ENCODE measurements at regions not wholly inside any gene's neighbourhood (a gene's known extent, or its start where the extent isn't known, plus 50 kb on each side); places are given as distances from the start of the nearest gene placed in this dataset.

DNA sequence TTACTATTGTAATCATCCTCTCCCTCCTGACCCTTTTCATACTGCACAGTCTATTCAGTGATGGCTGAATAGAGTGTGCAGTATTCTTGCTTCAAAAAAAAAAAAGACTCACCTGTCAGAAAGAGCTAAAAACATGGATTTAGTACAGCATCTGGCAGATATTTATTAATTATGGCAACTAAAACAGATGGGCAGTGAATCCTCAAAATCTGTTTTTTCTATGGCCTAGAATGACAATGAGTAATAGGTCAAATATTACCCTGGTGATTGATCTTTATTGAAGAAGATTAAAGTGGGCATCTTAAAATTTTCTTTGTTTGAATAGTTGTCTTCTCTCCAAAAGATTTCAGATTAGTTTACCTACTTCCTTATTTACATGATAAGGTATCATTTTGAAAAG lies 543.6 kb downstream of the FOXG1 start:
- Histone ChIP-seq H3K27ac (ENCODE audit: low read depth, low read length) (no peak overlapping the region), H3K9me3 (ENCODE audit: control insufficient read depth, insufficient read depth, low read length) (no peaks in the 10 kb centered on the region), H3K27me3 (ENCODE audit: control insufficient read depth, insufficient read depth, low read length) (no peaks in the 10 kb centered on the region), H3K4me1 (ENCODE audit: control insufficient read depth, insufficient read depth, low read length) (no peaks in the 10 kb centered on the region), H3K36me3 (ENCODE audit: control insufficient read depth, insufficient read depth, low read length) (no peaks in the 10 kb centered on the region), H3K4me3 (ENCODE audit: low read depth, low read length) (no peak overlapping the region)
- no peak for DNase-seq (ENCODE audit: low read depth in 4 of 6, low spot score in 6 of 6)

DNA sequence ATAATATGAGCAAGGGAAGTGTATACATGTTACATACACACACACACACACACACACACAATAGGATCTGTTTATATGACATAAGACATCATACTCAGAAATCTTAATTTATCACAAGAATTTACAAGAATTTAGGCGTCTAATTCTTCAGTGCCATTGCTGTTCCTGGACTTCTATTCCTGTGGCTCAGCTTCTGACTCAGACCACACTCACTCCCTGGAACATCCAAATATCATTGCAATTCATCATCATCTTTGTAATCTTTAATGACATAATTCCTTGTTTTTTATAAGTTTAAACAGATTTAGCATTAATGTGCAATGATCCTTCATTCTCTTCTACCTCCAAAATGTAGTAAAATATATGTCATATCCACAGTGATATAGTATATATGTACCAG lies 544.2 kb downstream of the FOXG1 start:
- H3K4me3 ChIP-seq (ENCODE audit: low read depth, low read length) = no peak overlapping the region
- 100% methylated on average over 1 of the region's 1 CpG for WGBS (ENCODE audit: insufficient coverage)
- H3K4me1 ChIP-seq (ENCODE audit: control insufficient read depth, insufficient read depth, low read length) = no peaks in the 10 kb centered on the region
- no peak overlapping the region for H3K27ac ChIP-seq (ENCODE audit: low read depth, low read length)
- H3K9me3 ChIP-seq (ENCODE audit: control insufficient read depth, insufficient read depth, low read length) = no peaks in the 10 kb centered on the region
- no peak for DNase-seq (ENCODE audit: low read depth in 4 of 6, low spot score in 6 of 6)
- H3K36me3 ChIP-seq (ENCODE audit: control insufficient read depth, insufficient read depth, low read length) = no peaks in the 10 kb centered on the region
- H3K27me3 ChIP-seq (ENCODE audit: control insufficient read depth, insufficient read depth, low read length) = no peaks in the 10 kb centered on the region

DNA sequence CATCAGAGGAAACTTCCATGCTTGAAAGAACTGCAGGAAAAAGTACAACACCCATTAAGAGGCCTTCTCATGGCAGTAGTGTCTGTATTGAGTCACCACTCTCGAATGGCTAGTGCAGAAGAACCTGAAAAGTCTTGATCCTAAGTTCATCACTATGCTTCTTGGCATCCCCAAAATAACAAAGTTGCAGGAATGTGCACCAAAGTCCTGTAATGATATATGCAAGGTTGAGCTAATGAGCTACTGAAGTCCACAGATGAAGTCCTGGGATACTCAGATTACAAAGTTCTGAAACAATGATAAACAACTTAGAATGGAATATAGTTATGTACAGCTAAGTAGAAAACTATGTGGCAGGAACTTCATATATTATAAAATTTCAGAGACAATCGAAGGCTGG lies 545.4 kb downstream of the FOXG1 start:
- H3K27me3 ChIP-seq (ENCODE audit: control insufficient read depth, insufficient read depth, low read length) = no peaks in the 10 kb centered on the region
- H3K36me3 ChIP-seq (ENCODE audit: control insufficient read depth, insufficient read depth, low read length) = no peaks in the 10 kb centered on the region
- DNase-seq (ENCODE audit: low read depth in 4 of 6, low spot score in 6 of 6) = no peak
- no peak overlapping the region for H3K4me3 ChIP-seq (ENCODE audit: low read depth, low read length)
- H3K4me1 ChIP-seq (ENCODE audit: control insufficient read depth, insufficient read depth, low read length) = no peaks in the 10 kb centered on the region
- no peaks in the 10 kb centered on the region for H3K9me3 ChIP-seq (ENCODE audit: control insufficient read depth, insufficient read depth, low read length)
- 100% methylated on average over 1 of the region's 2 CpGs for WGBS (ENCODE audit: insufficient coverage)
- H3K27ac ChIP-seq (ENCODE audit: low read depth, low read length) = no peak overlapping the region

DNA sequence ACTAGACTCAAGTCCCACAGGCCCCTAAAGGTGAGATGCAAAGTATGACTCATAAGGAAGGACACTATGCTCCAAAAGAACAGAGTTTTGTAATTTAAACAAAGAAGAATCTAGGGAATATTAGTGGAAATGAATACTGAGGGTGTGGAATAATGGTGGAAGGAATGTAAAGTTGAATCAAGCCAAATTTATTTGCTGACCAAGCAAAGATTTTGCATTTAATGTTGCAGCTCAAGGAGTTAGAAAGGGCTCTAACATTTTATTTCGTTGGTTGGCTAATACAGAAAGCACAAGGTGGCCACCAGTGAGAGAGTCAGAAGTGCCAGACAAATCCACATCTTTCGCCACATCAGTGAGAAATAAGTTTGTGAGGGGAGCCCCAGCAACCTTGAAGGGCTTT lies 550.3 kb downstream of the FOXG1 start:
- H3K4me3 ChIP-seq (ENCODE audit: low read depth, low read length) = no peak overlapping the region
- no peak for DNase-seq (ENCODE audit: low read depth in 4 of 6, low spot score in 6 of 6)
- H3K9me3 ChIP-seq (ENCODE audit: control insufficient read depth, insufficient read depth, low read length) = peaks cover 2% of the 10 kb centered on the region
- 83% methylated on average over 2 of the region's 2 CpGs for WGBS (ENCODE audit: insufficient coverage)
- H3K27ac ChIP-seq (ENCODE audit: low read depth, low read length) = no peak overlapping the region
- no peaks in the 10 kb centered on the region for H3K4me1 ChIP-seq (ENCODE audit: control insufficient read depth, insufficient read depth, low read length)
- H3K27me3 ChIP-seq (ENCODE audit: control insufficient read depth, insufficient read depth, low read length) = no peaks in the 10 kb centered on the region
- no peaks in the 10 kb centered on the region for H3K36me3 ChIP-seq (ENCODE audit: control insufficient read depth, insufficient read depth, low read length)

DNA sequence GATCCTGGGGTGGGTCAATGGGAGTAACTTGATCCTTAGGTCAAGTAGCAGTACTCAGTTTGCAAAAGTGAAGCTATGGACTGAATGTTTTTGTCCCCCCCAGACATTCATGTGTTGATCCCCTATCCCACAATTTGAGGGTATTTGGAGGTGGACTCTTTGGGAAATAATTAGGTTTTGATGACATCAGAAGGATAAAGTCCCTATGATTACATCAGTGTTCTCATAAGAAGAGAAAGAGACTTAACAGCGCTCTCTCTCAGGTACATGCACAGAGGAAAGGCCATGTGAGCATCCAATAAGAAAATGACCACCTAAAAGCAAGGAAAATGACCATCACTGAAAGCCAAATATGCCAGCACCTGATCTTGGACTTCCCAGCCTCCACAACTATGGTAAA lies 550.8 kb downstream of the FOXG1 start:
- DNase-seq (ENCODE audit: low read depth in 4 of 6, low spot score in 6 of 6) = no peak
- no peaks in the 10 kb centered on the region for H3K27me3 ChIP-seq (ENCODE audit: control insufficient read depth, insufficient read depth, low read length)
- no peaks in the 10 kb centered on the region for H3K4me1 ChIP-seq (ENCODE audit: control insufficient read depth, insufficient read depth, low read length)
- no CpG with 5 or more reads among the region's 1 CpG for WGBS (ENCODE audit: insufficient coverage)
- H3K36me3 ChIP-seq (ENCODE audit: control insufficient read depth, insufficient read depth, low read length) = no peaks in the 10 kb centered on the region
- H3K27ac ChIP-seq (ENCODE audit: low read depth, low read length) = no peak overlapping the region
- H3K9me3 ChIP-seq (ENCODE audit: control insufficient read depth, insufficient read depth, low read length) = peaks cover 2% of the 10 kb centered on the region
- no peak overlapping the region for H3K4me3 ChIP-seq (ENCODE audit: low read depth, low read length)

DNA sequence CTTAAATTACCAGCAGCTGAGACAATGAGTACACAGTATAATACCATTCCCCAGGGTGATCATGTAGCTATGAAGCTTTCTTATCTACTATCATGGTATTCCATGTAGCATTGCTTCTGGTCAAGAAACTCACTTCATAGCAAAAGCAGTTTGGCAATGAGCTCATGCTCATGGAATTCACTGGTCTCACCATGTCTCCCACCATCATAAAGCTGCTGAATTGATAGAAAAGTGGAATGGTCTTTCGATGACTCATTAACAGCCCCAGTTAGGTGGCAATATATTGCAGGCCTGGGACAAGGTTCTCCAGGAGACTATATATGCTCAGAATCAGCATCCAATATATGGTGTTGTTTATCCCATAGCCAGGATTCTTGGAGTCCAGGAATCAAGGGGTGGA lies 553.7 kb downstream of the FOXG1 start:
- no peaks in the 10 kb centered on the region for H3K27me3 ChIP-seq (ENCODE audit: control insufficient read depth, insufficient read depth, low read length)
- no peak overlapping the region for H3K27ac ChIP-seq (ENCODE audit: low read depth, low read length)
- no peaks in the 10 kb centered on the region for H3K36me3 ChIP-seq (ENCODE audit: control insufficient read depth, insufficient read depth, low read length)
- no peak for DNase-seq (ENCODE audit: low read depth in 4 of 6, low spot score in 6 of 6)
- H3K4me3 ChIP-seq (ENCODE audit: low read depth, low read length) = no peak overlapping the region
- no CpG with 5 or more reads among the region's 1 CpG for WGBS (ENCODE audit: insufficient coverage)
- H3K9me3 ChIP-seq (ENCODE audit: control insufficient read depth, insufficient read depth, low read length) = peaks cover 2% of the 10 kb centered on the region
- H3K4me1 ChIP-seq (ENCODE audit: control insufficient read depth, insufficient read depth, low read length) = no peaks in the 10 kb centered on the region

DNA sequence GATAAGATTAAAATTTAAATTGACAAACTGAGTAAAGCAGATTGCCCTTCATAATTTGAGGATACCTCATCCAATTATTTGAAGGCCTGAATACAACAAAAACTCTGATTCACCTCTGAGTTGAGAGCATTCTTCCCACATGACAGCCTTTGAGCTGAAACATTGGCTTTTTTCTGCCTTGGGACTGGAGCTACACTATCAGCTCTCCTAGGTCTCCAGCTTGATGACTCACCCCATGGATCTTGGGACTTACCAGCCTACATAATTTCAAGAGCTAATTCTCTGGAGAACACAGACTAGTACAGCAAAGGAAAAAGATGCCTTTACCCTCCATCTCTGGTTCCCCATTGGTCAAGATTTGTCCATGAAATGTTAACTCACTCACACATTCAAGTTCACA lies 555.1 kb downstream of the FOXG1 start:
- Histone ChIP-seq H3K4me3 (ENCODE audit: low read depth, low read length) (no peak overlapping the region), H3K27me3 (ENCODE audit: control insufficient read depth, insufficient read depth, low read length) (no peaks in the 10 kb centered on the region), H3K4me1 (ENCODE audit: control insufficient read depth, insufficient read depth, low read length) (no peaks in the 10 kb centered on the region), H3K27ac (ENCODE audit: low read depth, low read length) (no peak overlapping the region), H3K36me3 (ENCODE audit: control insufficient read depth, insufficient read depth, low read length) (no peaks in the 10 kb centered on the region), H3K9me3 (ENCODE audit: control insufficient read depth, insufficient read depth, low read length) (peaks cover 2% of the 10 kb centered on the region)
- DNase-seq (ENCODE audit: low read depth in 4 of 6, low spot score in 6 of 6) = no peak

DNA sequence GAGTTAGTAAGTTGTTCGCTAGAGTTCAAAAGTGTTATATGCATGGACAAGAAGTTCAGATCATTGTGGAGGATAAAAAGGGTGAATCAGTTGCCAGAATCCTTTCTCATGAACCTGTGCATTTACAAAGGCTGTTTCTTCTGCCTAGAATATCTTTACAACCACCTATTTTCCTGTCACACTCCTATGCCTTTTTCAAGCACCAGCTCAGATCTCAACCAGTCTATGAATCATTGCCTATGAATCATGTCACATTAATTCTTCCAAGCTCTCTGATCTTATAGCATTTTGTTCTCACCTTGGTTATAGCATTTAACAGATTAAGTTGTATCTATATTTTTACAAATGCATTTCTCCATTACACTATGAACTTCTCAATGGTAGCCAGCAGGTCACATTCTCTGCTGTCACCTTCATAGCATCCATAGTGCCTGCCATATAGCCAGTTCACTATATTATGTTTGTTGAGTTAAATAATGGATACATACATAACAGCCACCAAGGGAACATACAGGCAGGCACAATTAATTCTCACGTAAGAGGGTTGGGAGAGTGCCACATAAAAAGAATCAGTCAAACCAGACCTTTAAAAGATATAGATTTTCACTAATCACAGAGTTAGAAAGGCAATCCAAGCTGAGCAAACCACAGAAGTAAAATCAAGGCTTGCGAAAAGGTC lies 573.0 kb downstream of the FOXG1 start:
- H3K27ac ChIP-seq (ENCODE audit: low read depth, low read length) = no peak overlapping the region
- peak in 1 of 6 donors; percentile 20 for DNase-seq (ENCODE audit: low read depth in 4 of 6, low spot score in 6 of 6)
- no peaks in the 10 kb centered on the region for H3K27me3 ChIP-seq (ENCODE audit: control insufficient read depth, insufficient read depth, low read length)
- H3K4me1 ChIP-seq (ENCODE audit: control insufficient read depth, insufficient read depth, low read length) = no peaks in the 10 kb centered on the region
- H3K36me3 ChIP-seq (ENCODE audit: control insufficient read depth, insufficient read depth, low read length) = no peaks in the 10 kb centered on the region
- no peak overlapping the region for H3K4me3 ChIP-seq (ENCODE audit: low read depth, low read length)
- no peaks in the 10 kb centered on the region for H3K9me3 ChIP-seq (ENCODE audit: control insufficient read depth, insufficient read depth, low read length)
- WGBS (ENCODE audit: insufficient coverage) = 100% methylated on average over 1 of the region's 3 CpGs

DNA sequence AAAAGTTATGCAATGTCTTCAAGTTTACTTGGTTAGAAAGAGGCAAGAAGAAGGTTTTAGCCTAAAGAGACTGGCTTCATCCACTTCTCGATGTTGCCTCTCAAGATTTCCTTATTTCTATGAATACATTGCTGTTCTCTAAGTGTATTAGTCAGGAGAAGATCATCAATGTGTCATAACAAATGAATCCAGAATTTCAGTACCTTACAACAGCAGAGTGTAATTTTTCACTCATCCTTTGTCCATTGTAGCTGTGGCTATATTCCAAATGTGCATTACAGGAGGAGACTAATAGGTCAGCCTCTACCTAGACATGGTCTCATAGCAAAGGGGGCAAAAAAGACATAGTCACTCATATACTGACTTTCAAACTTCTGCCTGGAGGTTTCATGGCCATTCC lies 579.1 kb downstream of the PRKD1 start:
- Histone ChIP-seq H3K4me3 (ENCODE audit: low read depth, low read length) (no peak overlapping the region), H3K27me3 (ENCODE audit: control insufficient read depth, insufficient read depth, low read length) (no peaks in the 10 kb centered on the region), H3K4me1 (ENCODE audit: control insufficient read depth, insufficient read depth, low read length) (no peaks in the 10 kb centered on the region), H3K27ac (ENCODE audit: low read depth, low read length) (no peak overlapping the region), H3K9me3 (ENCODE audit: control insufficient read depth, insufficient read depth, low read length) (no peaks in the 10 kb centered on the region), H3K36me3 (ENCODE audit: control insufficient read depth, insufficient read depth, low read length) (no peaks in the 10 kb centered on the region)
- DNase-seq (ENCODE audit: low read depth in 4 of 6, low spot score in 6 of 6) = no peak
- WGBS (ENCODE audit: insufficient coverage) = 100% methylated on average over 1 of the region's 1 CpG

DNA sequence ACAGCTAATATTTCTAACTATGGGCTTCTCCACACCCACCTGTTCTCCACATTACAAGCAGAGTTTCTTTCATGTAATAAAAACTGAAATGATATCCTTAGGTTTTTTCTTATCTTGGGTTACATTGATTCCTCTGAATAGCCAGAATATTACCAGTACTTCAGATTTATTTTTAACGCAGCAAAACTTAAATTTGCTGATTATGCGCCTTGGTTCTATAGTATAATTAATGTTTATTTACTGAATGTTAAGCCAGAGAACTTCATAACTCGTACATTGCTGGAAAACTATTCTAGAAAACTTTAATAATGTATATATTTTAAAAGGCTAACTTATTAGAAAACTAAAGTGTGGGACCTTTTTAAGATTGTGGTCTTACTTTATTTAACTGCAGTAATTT lies 577.2 kb downstream of the PRKD1 start:
- Histone ChIP-seq H3K4me3 (ENCODE audit: low read depth, low read length) (no peak overlapping the region), H3K4me1 (ENCODE audit: control insufficient read depth, insufficient read depth, low read length) (no peaks in the 10 kb centered on the region), H3K27me3 (ENCODE audit: control insufficient read depth, insufficient read depth, low read length) (no peaks in the 10 kb centered on the region), H3K9me3 (ENCODE audit: control insufficient read depth, insufficient read depth, low read length) (no peaks in the 10 kb centered on the region), H3K27ac (ENCODE audit: low read depth, low read length) (no peak overlapping the region), H3K36me3 (ENCODE audit: control insufficient read depth, insufficient read depth, low read length) (no peaks in the 10 kb centered on the region)
- no CpG with 5 or more reads among the region's 3 CpGs for WGBS (ENCODE audit: insufficient coverage)
- no peak for DNase-seq (ENCODE audit: low read depth in 4 of 6, low spot score in 6 of 6)
